ENCODE measurements at regions not wholly inside any gene's neighbourhood (a gene's known extent, or its start where the extent isn't known, plus 50 kb on each side); places are given as distances from the start of the nearest gene placed in this dataset.

DNA sequence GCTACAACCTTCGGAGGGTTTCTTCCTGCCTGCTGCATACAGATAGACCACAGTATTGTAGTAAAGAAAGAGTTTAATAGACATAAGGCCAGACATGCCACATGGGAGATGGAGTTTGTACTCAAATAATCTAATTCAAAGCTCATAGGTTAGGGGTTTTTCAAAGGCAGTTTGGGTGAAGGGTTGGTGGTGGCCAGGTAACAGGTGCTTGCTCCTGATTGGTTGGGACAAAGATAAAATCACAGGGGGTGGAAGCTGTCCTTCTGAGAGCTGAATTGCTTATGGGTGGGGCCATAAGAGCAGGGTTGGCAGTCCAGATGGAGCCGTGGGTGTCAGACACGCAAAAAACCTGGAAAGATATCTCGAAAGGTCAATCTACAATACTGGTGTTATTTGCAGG is 92.3 kb upstream of the ETV3 start:
- CTCF ChIA-PET: no interaction called here
- Histone ChIP-seq H3K27me3 (ENCODE audit: control insufficient read depth, insufficient read depth, low read length) (no peaks in the 10 kb centered on the region), H3K27ac (ENCODE audit: low read depth, low read length) (no peak overlapping the region), H3K4me3 (ENCODE audit: low read depth, low read length) (no peak overlapping the region), H3K9me3 (ENCODE audit: control insufficient read depth, insufficient read depth, low read length) (no peaks in the 10 kb centered on the region)
- POLR2A ChIA-PET: no interaction called here
- TF ChIP-seq, protein P1, sequence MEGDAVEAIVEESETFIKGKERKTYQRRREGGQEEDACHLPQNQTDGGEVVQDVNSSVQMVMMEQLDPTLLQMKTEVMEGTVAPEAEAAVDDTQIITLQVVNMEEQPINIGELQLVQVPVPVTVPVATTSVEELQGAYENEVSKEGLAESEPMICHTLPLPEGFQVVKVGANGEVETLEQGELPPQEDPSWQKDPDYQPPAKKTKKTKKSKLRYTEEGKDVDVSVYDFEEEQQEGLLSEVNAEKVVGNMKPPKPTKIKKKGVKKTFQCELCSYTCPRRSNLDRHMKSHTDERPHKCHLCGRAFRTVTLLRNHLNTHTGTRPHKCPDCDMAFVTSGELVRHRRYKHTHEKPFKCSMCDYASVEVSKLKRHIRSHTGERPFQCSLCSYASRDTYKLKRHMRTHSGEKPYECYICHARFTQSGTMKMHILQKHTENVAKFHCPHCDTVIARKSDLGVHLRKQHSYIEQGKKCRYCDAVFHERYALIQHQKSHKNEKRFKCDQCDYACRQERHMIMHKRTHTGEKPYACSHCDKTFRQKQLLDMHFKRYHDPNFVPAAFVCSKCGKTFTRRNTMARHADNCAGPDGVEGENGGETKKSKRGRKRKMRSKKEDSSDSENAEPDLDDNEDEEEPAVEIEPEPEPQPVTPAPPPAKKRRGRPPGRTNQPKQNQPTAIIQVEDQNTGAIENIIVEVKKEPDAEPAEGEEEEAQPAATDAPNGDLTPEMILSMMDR (IDR thresholded peaks at IDR 0.05; ENCODE audit: low read depth, low read length): no peak
- DNase-seq (ENCODE audit: low read depth, low spot score): no peak

DNA sequence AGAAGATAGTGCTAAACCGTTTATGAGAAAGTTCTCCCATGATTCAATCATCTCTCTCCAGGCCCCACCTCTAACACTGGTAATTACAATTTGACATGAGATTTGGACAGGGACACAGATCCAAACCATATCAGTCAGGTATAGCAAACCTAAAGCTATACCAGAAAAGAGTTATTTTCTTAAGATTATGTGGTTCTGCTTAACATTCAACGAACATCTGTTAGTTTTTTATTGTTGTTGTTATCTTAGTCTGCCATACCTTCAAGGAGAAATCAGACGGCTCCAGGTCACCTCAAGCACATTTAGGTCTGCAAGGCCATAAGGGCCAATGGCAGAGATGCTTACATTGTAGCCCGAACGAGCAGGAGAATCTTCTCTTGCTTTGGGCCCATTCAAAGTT is 89.5 kb upstream of the ETV3 start:
- H3K27me3 ChIP-seq (ENCODE audit: control insufficient read depth, insufficient read depth, low read length): no peaks in the 10 kb centered on the region
- no peak overlapping the region for H3K4me3 ChIP-seq (ENCODE audit: low read depth, low read length)
- ChIA-PET POLR2A (no interaction called here), CTCF (no interaction called here)
- DNase-seq (ENCODE audit: low read depth, low spot score): no peak
- H3K27ac ChIP-seq (ENCODE audit: low read depth, low read length): no peak overlapping the region
- no peaks in the 10 kb centered on the region for H3K9me3 ChIP-seq (ENCODE audit: control insufficient read depth, insufficient read depth, low read length)
- TF ChIP-seq, protein P1 (IDR thresholded peaks at IDR 0.05; ENCODE audit: low read depth, low read length): no peak

DNA sequence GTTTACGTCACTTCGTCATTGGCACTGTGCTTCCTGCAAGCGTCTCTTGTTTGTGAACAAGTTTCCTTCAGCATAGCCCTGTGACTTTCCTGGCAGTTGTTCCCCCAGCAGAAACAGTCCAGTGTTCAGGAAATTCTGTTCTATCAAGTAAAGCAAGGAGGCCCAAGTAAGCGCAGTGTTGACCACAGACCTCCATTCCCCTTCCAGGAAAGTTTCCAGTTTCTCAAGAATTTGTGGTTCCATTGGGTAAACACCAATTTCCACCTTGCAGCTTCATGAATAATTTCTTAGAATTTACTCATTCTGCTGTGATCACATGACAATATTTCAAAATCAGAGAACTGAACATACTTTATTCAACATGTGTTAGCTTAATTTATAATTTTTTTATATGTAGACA is 88.5 kb upstream of the ETV3 start:
- no peak overlapping the region for H3K4me3 ChIP-seq (ENCODE audit: low read depth, low read length)
- ChIA-PET POLR2A (no interaction called here), CTCF (no interaction called here)
- TF ChIP-seq, protein P1 (IDR thresholded peaks at IDR 0.05; ENCODE audit: low read depth, low read length): no peak
- H3K27me3 ChIP-seq (ENCODE audit: control insufficient read depth, insufficient read depth, low read length): no peaks in the 10 kb centered on the region
- H3K9me3 ChIP-seq (ENCODE audit: control insufficient read depth, insufficient read depth, low read length): no peaks in the 10 kb centered on the region
- no peak for DNase-seq (ENCODE audit: low read depth, low spot score)
- H3K27ac ChIP-seq (ENCODE audit: low read depth, low read length): no peak overlapping the region

DNA sequence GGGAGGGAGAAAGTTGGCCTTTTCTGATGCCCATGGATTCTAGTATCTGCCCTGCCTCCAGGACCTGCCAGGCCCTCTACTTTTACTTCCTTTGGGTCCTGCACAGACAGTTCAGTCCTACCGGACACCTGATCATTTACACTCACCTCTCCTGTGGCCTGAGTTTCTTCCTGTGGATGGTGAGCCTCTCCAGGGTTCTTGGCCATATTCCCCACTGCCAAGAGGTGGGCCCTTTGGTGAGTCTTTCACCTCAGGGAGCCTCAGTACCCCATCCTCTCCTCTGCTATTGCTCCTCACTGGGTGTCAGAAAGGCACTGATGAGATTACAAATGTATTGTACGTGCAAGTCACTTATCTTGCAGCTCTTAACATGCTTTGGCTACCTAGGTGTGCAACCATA is 81.4 kb upstream of the ETV3 start:
- H3K9me3 ChIP-seq (ENCODE audit: control insufficient read depth, insufficient read depth, low read length): no peaks in the 10 kb centered on the region
- ChIA-PET POLR2A (no interaction called here), CTCF (no interaction called here)
- no peak for DNase-seq (ENCODE audit: low read depth, low spot score)
- peaks cover 3% of the 10 kb centered on the region for H3K27me3 ChIP-seq (ENCODE audit: control insufficient read depth, insufficient read depth, low read length)
- H3K4me3 ChIP-seq (ENCODE audit: low read depth, low read length): no peak overlapping the region
- TF ChIP-seq, protein P1 (IDR thresholded peaks at IDR 0.05; ENCODE audit: low read depth, low read length): no peak
- no peak overlapping the region for H3K27ac ChIP-seq (ENCODE audit: low read depth, low read length)

DNA sequence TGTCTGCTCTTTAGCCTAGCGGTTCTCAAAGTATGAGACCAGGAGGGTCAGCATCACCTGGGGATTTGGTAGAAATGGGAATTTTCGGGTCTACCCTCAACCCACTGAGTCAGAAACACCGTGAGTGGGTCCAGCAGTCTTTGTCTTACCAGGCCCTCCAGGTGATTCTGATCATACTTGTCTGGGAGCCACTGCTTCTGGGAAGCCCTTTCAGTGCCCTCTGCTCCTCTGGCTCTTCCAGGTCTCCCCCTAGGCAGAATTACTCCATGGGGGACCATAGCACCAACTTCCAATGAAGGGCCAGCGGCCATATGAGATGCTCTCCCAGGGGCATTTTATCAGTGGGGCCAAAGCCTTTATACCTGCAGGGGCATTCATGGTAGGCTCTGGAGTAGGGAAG is 81.0 kb upstream of the ETV3 start:
- DNase-seq (ENCODE audit: low read depth, low spot score): no peak
- ChIA-PET POLR2A (no interaction called here), CTCF (no interaction called here)
- Histone ChIP-seq H3K27ac (ENCODE audit: low read depth, low read length) (no peak overlapping the region), H3K4me3 (ENCODE audit: low read depth, low read length) (no peak overlapping the region), H3K27me3 (ENCODE audit: control insufficient read depth, insufficient read depth, low read length) (peaks cover 3% of the 10 kb centered on the region), H3K9me3 (ENCODE audit: control insufficient read depth, insufficient read depth, low read length) (no peaks in the 10 kb centered on the region)
- TF ChIP-seq, protein P1 (IDR thresholded peaks at IDR 0.05; ENCODE audit: low read depth, low read length): no peak
